ENCODE measurements at regions not wholly inside any gene's neighbourhood (a gene's known extent, or its start where the extent isn't known, plus 50 kb on each side); places are given as distances from the start of the nearest gene placed in this dataset.
"Not testable (repeated sequence)": the region's sequence is repeated elsewhere in the genome, so short reads cannot be mapped to it uniquely, and the experiment has no call there.

DNA sequence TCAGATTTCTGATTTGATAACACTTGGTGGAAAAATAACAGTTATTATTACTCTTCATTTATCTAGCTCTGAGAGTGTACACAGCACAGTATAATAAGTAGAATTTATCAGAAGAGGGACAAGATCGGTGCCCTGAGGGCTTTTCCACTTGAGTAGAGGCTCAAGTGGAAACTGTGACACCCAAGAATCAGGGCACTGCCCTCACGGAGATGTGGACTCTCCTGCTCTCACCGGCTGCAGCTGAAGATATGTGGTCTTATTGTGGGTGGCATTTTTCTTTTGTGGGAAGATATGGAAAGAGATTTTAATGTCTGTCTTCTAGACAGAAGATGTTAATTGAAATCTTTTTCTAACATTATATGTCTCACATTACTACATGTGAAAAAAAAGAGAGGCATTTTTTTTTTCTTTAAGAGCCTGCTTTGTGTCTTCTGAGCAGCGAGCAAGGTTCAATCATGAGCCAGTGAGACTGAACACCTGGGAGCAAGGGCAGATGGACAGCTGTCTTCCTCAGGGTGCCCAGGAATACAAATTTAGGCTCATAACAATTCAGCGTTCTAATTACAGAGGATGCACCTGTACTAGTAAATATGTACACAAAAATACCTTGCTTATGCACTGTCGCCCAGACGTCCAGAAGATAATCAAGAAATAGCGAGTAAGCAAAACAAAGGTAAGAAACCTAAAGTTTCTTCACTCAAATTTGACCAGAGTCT is 1098.2 kb upstream of the FANCL start:
- ChIA-PET CTCF (interaction anchor here (0.5 kb wide), 1 partner anchor 1032 kb away, joined by 3 read pairs; no protein-coding TSS in a partner anchor), POLR2A (no interaction called here)

DNA sequence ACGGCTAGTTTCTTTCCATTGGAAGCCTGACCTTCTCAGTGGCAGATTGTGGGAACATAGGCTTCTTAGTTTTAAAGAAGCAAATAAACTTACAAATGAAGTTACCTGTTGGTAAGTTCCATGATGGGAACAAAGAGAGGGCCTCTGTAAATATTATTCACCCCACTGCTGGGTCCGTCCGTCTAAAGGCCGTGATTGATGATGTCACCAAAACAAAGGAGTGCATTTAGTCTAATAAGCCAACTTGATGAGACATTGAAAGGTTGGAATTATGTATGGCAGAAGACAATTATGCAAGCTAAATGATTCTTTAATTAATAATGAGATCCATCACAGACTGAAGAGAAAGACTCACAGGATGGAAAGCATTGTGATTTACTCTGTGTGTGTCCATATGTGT is 1091.9 kb upstream of the FANCL start:
- Histone ChIP-seq H3K9me3 (no peaks in the 10 kb centered on the region), H3K4me3 (no peak overlapping the region), H3K27ac (no peak overlapping the region), H3K4me2 (no peak overlapping the region), H3K4me1 (no peaks in the 10 kb centered on the region)
- CTCF ChIA-PET: no interaction called here
- DNase-seq (ENCODE audit: low read depth in 1 of 2, low spot score in 1 of 2) (no peak), FAIRE-seq (no peak), ATAC-seq (no peak)
- POLR2A ChIA-PET: no interaction called here
- WGBS (ENCODE audit: missing lambda C conversion rate): 39% methylated on average over 4 of the region's 4 CpGs
- TF ChIP-seq RARB (CRISPR knock-in tag; IDR thresholded peaks at IDR 0.05): no peak
- TF ChIP-seq NPAS2 (CRISPR knock-in tag; IDR thresholded peaks at IDR 0.05; ENCODE audit: borderline replicate concordance): no peak
- no peak for TF ChIP-seq ZNF302 (CRISPR knock-in tag; IDR thresholded peaks at IDR 0.05)
- TF ChIP-seq, protein P1, sequence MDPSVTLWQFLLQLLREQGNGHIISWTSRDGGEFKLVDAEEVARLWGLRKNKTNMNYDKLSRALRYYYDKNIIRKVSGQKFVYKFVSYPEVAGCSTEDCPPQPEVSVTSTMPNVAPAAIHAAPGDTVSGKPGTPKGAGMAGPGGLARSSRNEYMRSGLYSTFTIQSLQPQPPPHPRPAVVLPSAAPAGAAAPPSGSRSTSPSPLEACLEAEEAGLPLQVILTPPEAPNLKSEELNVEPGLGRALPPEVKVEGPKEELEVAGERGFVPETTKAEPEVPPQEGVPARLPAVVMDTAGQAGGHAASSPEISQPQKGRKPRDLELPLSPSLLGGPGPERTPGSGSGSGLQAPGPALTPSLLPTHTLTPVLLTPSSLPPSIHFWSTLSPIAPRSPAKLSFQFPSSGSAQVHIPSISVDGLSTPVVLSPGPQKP (IDR thresholded peaks at IDR 0.05; ENCODE audit: low read depth, low read length): no peak
- TF ChIP-seq ZC3H11A (IDR thresholded peaks at IDR 0.05): no peak
- no peak for TF ChIP-seq SMC3 (IDR thresholded peaks at IDR 0.05)
- TF ChIP-seq, protein P2, sequence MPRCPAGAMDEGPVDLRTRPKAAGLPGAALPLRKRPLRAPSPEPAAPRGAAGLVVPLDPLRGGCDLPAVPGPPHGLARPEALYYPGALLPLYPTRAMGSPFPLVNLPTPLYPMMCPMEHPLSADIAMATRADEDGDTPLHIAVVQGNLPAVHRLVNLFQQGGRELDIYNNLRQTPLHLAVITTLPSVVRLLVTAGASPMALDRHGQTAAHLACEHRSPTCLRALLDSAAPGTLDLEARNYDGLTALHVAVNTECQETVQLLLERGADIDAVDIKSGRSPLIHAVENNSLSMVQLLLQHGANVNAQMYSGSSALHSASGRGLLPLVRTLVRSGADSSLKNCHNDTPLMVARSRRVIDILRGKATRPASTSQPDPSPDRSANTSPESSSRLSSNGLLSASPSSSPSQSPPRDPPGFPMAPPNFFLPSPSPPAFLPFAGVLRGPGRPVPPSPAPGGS (IDR thresholded peaks at IDR 0.05): no peak
- no peak for TF ChIP-seq PHF8 (IDR thresholded peaks at IDR 0.05; ENCODE audit: borderline replicate concordance, low read depth)
- TF ChIP-seq POLR2A (IDR thresholded peaks at IDR 0.05; ENCODE audit: low read length): no peak
- no peak for TF ChIP-seq KDM1A (IDR thresholded peaks at IDR 0.05; ENCODE audit: low read depth)
- TF ChIP-seq, protein P3, sequence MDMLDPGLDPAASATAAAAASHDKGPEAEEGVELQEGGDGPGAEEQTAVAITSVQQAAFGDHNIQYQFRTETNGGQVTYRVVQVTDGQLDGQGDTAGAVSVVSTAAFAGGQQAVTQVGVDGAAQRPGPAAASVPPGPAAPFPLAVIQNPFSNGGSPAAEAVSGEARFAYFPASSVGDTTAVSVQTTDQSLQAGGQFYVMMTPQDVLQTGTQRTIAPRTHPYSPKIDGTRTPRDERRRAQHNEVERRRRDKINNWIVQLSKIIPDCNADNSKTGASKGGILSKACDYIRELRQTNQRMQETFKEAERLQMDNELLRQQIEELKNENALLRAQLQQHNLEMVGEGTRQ (IDR thresholded peaks at IDR 0.05): no peak
- no peak for TF ChIP-seq RAD21 (conservative IDR thresholded peaks at IDR 0.05 in 1 of 2, IDR thresholded peaks at IDR 0.05 in 1 of 2)
- TF ChIP-seq EHMT2 (IDR thresholded peaks at IDR 0.05; ENCODE audit: low read depth): no peak
- TF ChIP-seq JUN (IDR thresholded peaks at IDR 0.05): no peak
- TF ChIP-seq, protein P4, sequence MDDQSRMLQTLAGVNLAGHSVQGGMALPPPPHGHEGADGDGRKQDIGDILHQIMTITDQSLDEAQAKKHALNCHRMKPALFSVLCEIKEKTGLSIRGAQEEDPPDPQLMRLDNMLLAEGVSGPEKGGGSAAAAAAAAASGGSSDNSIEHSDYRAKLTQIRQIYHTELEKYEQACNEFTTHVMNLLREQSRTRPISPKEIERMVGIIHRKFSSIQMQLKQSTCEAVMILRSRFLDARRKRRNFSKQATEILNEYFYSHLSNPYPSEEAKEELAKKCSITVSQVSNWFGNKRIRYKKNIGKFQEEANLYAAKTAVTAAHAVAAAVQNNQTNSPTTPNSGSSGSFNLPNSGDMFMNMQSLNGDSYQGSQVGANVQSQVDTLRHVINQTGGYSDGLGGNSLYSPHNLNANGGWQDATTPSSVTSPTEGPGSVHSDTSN (IDR thresholded peaks at IDR 0.05): no peak
- TF ChIP-seq, protein P5, sequence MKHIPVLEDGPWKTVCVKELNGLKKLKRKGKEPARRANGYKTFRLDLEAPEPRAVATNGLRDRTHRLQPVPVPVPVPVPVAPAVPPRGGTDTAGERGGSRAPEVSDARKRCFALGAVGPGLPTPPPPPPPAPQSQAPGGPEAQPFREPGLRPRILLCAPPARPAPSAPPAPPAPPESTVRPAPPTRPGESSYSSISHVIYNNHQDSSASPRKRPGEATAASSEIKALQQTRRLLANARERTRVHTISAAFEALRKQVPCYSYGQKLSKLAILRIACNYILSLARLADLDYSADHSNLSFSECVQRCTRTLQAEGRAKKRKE (CRISPR knock-in tag; IDR thresholded peaks at IDR 0.05; ENCODE audit: low read depth): no peak

More for the DNA sequence above, 1098.2 kb upstream of the FANCL start:
- no peak overlapping the region for H3K4me2 ChIP-seq
- no peak overlapping the region for H3K27ac ChIP-seq
- FAIRE-seq (no peak), DNase-seq (ENCODE audit: low read depth in 1 of 2, low spot score in 1 of 2) (no peak), ATAC-seq (no peak)
- no peak overlapping the region for H3K4me3 ChIP-seq
- no peaks in the 10 kb centered on the region for H3K9me3 ChIP-seq
- no peak for TF ChIP-seq CHD4 (IDR thresholded peaks at IDR 0.05; ENCODE audit: borderline replicate concordance)
- TF ChIP-seq FOSB (CRISPR knock-in tag; IDR thresholded peaks at IDR 0.05): no peak
- no peak for TF ChIP-seq SREBF2 (IDR thresholded peaks at IDR 0.05)
- TF ChIP-seq, protein P6, sequence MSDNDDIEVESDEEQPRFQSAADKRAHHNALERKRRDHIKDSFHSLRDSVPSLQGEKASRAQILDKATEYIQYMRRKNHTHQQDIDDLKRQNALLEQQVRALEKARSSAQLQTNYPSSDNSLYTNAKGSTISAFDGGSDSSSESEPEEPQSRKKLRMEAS (IDR thresholded peaks at IDR 0.05): no peak
- no peak for TF ChIP-seq CHD2 (IDR thresholded peaks at IDR 0.05; ENCODE audit: low read length, partially characterized antibody)
- TF ChIP-seq POLR2A (IDR thresholded peaks at IDR 0.05; ENCODE audit: low read length): no peak
- no peak for TF ChIP-seq KDM5A (IDR thresholded peaks at IDR 0.05)
- TF ChIP-seq, protein P7, sequence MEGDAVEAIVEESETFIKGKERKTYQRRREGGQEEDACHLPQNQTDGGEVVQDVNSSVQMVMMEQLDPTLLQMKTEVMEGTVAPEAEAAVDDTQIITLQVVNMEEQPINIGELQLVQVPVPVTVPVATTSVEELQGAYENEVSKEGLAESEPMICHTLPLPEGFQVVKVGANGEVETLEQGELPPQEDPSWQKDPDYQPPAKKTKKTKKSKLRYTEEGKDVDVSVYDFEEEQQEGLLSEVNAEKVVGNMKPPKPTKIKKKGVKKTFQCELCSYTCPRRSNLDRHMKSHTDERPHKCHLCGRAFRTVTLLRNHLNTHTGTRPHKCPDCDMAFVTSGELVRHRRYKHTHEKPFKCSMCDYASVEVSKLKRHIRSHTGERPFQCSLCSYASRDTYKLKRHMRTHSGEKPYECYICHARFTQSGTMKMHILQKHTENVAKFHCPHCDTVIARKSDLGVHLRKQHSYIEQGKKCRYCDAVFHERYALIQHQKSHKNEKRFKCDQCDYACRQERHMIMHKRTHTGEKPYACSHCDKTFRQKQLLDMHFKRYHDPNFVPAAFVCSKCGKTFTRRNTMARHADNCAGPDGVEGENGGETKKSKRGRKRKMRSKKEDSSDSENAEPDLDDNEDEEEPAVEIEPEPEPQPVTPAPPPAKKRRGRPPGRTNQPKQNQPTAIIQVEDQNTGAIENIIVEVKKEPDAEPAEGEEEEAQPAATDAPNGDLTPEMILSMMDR (IDR thresholded peaks at IDR 0.05): no peak
- 30% methylated on average over 8 of the region's 8 CpGs for WGBS (ENCODE audit: missing lambda C conversion rate)
- no peaks in the 10 kb centered on the region for H3K4me1 ChIP-seq

DNA sequence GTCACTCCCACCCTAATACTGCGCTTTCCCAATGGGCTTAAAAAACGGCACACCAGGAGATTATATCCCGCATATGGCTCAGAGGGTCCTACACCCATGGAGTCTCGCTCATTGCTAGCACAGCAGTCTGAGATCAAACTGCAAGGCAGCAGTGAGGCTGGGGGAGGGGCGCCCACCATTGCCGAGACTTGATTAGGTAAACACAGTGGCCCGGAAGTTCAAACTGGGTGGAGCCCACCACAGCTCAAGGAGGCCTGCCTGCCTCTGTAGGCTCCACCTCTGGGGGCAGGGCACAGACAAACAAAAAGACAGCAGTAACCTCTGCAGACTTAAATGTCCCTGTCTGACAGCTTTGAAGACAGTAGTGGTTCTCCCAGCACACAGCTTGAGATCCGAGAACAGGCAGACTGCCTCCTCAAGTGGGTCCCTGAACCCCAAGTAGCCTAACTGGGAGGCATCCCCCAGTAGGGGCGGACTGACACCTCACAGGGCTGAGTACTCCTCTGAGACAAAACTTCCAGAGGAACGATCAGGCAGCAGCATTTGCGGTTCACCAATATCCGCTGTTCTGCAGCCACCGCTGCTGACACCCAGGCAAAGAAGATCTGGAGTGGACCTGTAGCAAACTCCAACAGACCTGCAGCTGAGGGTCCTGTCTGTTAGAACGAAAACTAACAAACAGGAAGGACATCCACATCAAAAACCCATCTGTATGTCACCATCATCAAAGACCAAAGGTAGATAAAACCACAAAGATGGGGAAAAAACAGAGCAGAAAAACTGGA is 1085.6 kb upstream of the FANCL start:
- H3K4me3 ChIP-seq; H3K9me3 ChIP-seq; FAIRE-seq; CTCF ChIA-PET; H3K4me1 ChIP-seq; H3K4me2 ChIP-seq; ATAC-seq; H3K27ac ChIP-seq; POLR2A ChIA-PET; DNase-seq (ENCODE audit: low read depth in 1 of 2, low spot score in 1 of 2): not testable (repeated sequence)
- WGBS (ENCODE audit: missing lambda C conversion rate): 40% methylated on average over 12 of the region's 14 CpGs

Measured in A549 (cell line).